GM12878 (cell line): ENCODE measurements at regions not wholly inside any gene's neighbourhood (a gene's known extent, or its start where the extent isn't known, plus 50 kb on each side); places are given as distances from the start of the nearest gene placed in this dataset.

Source experiments
- ATAC-seq: fragments of 200-7000 bp; cut with Tn5 transposase; 3 replicates; pipeline ENCODE4 v1.9.1; 2020; ENCODE audit warnings: mild to moderate bottlenecking, moderate library complexity
- BruUV-seq: library from RNA; stranded (reverse); fragments of 400-500 nt; replicated peaks from 2 replicates; lab custom pipeline; 2021; lab: Mats Ljungman, UMichigan
- CTCF ChIA-PET: fragments of 300-600 bp; sonication (Branson Sonifier 250); formaldehyde crosslinking; extraction: SDS; loops from one replicate; lab custom pipeline; 2021; ENCODE audit warnings: inconsistent platforms; lab: Yijun Ruan, JAX
- POLR2A ChIA-PET: fragments of 350-600 bp; formaldehyde crosslinking; extraction: SDS; loops from one replicate; lab custom pipeline; 2021; ENCODE audit warnings: inconsistent platforms; lab: Charles Lee
- RAD21 ChIA-PET: fragments of 300-600 bp; sonication (Branson Sonifier 250); formaldehyde crosslinking; loops from one replicate; lab custom pipeline; 2023; ENCODE audit warnings: antibody characterized with exemption; ENCODE audit not compliant: unreplicated experiment; lab: Charles Lee
- SMC1A ChIA-PET: fragments of 300-600 bp; sonication (Branson Sonifier 250); formaldehyde crosslinking; loops from one replicate; lab custom pipeline; 2023; ENCODE audit not compliant: unreplicated experiment, uncharacterized antibody; lab: Charles Lee
- DNase-seq: peaks from one replicate; pipeline ENCODE4 v3.0.0-alpha.2; 2011; ENCODE audit warnings: low read depth, low spot score
- FAIRE-seq: peaks from 3 replicates; lab custom pipeline; 2011; peaks lifted over from hg19 to GRCh38; lab: Jason Lieb, UNC
- H2AFZ ChIP-seq: 2 replicates; pipeline ENCODE4 v1.6.0; 2011; ENCODE audit warnings: low read depth, low read length, control low read depth; ENCODE audit not compliant: control insufficient read depth
- H3K27ac ChIP-seq: 2 replicates; pipeline ENCODE4 v1.5.1; 2011; ENCODE audit warnings: control low read depth; ENCODE audit not compliant: control insufficient read depth, insufficient read depth
- H3K27me3 ChIP-seq, 2 experiments: replicated peaks in 1 of 2; 2 replicates each; pipeline versions ENCODE4 v1.6.0 to v1.6.1; 2011; ENCODE audit warnings: low read length in 1 of 2; ENCODE audit not compliant: control insufficient read depth in 2 of 2, insufficient read depth in 2 of 2
- H3K36me3 ChIP-seq, 2 experiments: 2 replicates each; pipeline ENCODE4 v1.5.1; 2011; ENCODE audit warnings: low read length in 1 of 2; ENCODE audit not compliant: control insufficient read depth in 2 of 2, insufficient read depth in 2 of 2
- H3K4me1 ChIP-seq: 2 replicates; pipeline ENCODE4 v1.6.1; 2011; ENCODE audit warnings: mild to moderate bottlenecking, low read length, moderate library complexity, mixed read lengths; ENCODE audit not compliant: control insufficient read depth, insufficient read depth
- H3K4me2 ChIP-seq: 2 replicates; pipeline ENCODE4 v1.6.0; 2011; ENCODE audit warnings: control low read depth; ENCODE audit not compliant: control insufficient read depth, insufficient read depth
- H3K4me3 ChIP-seq: fragments of 200-600 bp; sonication (generic); 2 replicates; pipeline ENCODE4 v1.5.1; 2016
- H3K79me2 ChIP-seq: 2 replicates; pipeline ENCODE4 v1.6.0; 2011; ENCODE audit warnings: low read length; ENCODE audit not compliant: control insufficient read depth, insufficient read depth
- H3K9ac ChIP-seq: 2 replicates; pipeline ENCODE4 v1.8.0; 2011; ENCODE audit warnings: low read length, control low read depth, mixed read lengths; ENCODE audit not compliant: control insufficient read depth, insufficient read depth
- H3K9me3 ChIP-seq: replicated peaks from 3 replicates; pipeline ENCODE4 v1.5.1; 2011; ENCODE audit warnings: mild to moderate bottlenecking, low read length; ENCODE audit not compliant: control insufficient read depth, insufficient read depth
- H4K20me1 ChIP-seq: 2 replicates; pipeline ENCODE4 v1.6.0; 2011; ENCODE audit not compliant: control insufficient read depth, insufficient read depth
- ATF7 ChIP-seq: fragments of 450-650 bp; IDR thresholded peaks from 2 replicates; pipeline ENCODE4 v1.6.1; 2016; ENCODE audit warnings: low read depth, mild to moderate bottlenecking
- BHLHE40 ChIP-seq, 2 experiments: fragments of 450-650 bp in 1 of 2; IDR thresholded peaks; 2 replicates each; pipeline ENCODE4 v1.6.1; 2011 to 2017; ENCODE audit warnings: low read depth in 2 of 2, borderline replicate concordance in 1 of 2, improper control_type of control experiment in 1 of 2, low read length in 1 of 2, mild to moderate bottlenecking in 1 of 2
- CBX3 ChIP-seq: fragments of 200-600 bp; sonication (generic); IDR thresholded peaks from 2 replicates; pipeline ENCODE4 v1.6.1; 2016; ENCODE audit warnings: low read depth, borderline replicate concordance
- CBX5 ChIP-seq: sonication (generic); IDR thresholded peaks from 2 replicates; pipeline ENCODE4 v1.6.1; 2016; ENCODE audit warnings: low read depth, moderate library complexity, mild to moderate bottlenecking, inconsistent platforms
- DPF2 ChIP-seq: fragments of 450-650 bp; IDR thresholded peaks from 2 replicates; pipeline ENCODE4 v1.6.1; 2017; ENCODE audit warnings: mild to moderate bottlenecking
- HDAC6 ChIP-seq: fragments of 200-600 bp; sonication (generic); IDR thresholded peaks from one replicate; pipeline ENCODE4 v1.8.0; 2017; ENCODE audit warnings: antibody characterized with exemption; ENCODE audit not compliant: unreplicated experiment
- IRF5 ChIP-seq: fragments of 450-650 bp; IDR thresholded peaks from 2 replicates; pipeline ENCODE4 v1.6.1; 2017; ENCODE audit warnings: borderline replicate concordance
- KAT2A ChIP-seq: conservative IDR thresholded peaks from 2 replicates; pipeline ENCODE4 v1.6.1; 2011; ENCODE audit warnings: low read depth, low read length; ENCODE audit not compliant: control insufficient read depth
- MXI1 ChIP-seq: fragments of 150-350 bp; IDR thresholded peaks from 2 replicates; pipeline ENCODE4 v1.6.1; 2011; ENCODE audit warnings: low read depth, mild to moderate bottlenecking, inconsistent platforms, low read length, improper control_type of control experiment
- NFIC ChIP-seq: IDR thresholded peaks from 2 replicates; pipeline ENCODE4 v1.6.1; 2012; ENCODE audit warnings: low read depth, mild to moderate bottlenecking, inconsistent platforms, low read length, moderate library complexity
- NKRF ChIP-seq: fragments of 450-650 bp; conservative IDR thresholded peaks from 2 replicates; pipeline ENCODE4 v1.6.1; 2017; ENCODE audit warnings: mild to moderate bottlenecking, moderate library complexity
- RELA ChIP-seq: fragments of 450-650 bp; IDR thresholded peaks from 2 replicates; pipeline ENCODE4 v1.8.0; 2014; ENCODE audit warnings: borderline replicate concordance; ENCODE audit not compliant: partially characterized antibody
- SMAD1 ChIP-seq: fragments of 450-650 bp; IDR thresholded peaks from 2 replicates; pipeline ENCODE4 v1.6.1; 2018; ENCODE audit warnings: mild to moderate bottlenecking, low read depth; ENCODE audit not compliant: partially characterized antibody
- SREBF2 ChIP-seq: IDR thresholded peaks from 2 replicates; pipeline ENCODE4 v1.6.1; 2012; ENCODE audit warnings: mild to moderate bottlenecking, low read length
- WGBS: methylation state at CpG from one replicate; pipeline ENCODE4 v1.1.6; 2016; ENCODE audit warnings: low lambda C conversion rate; ENCODE audit not compliant: insufficient replicate concordance, insufficient coverage; ENCODE audit errors: missing lambda C conversion rate; 5-methylcytosine and 5-hydroxymethylcytosine counted together
- in situ Hi-C: fragments of 300-500 bp; cut with MboI; formaldehyde crosslinking; loops from 9 replicates; pipeline ENCODE4 v1.14.3; 2018; ENCODE audit warnings: mixed read lengths
- intact Hi-C: fragments of 100-400 bp; cut with micrococcal nuclease; formaldehyde crosslinking; loops from one replicate; pipeline ENCODE4 v1.14.2; 2022; ENCODE audit not compliant: unreplicated experiment
- TF ChIP-seq, protein P1 (sequence below): fragments of 450-650 bp; IDR thresholded peaks from 2 replicates; pipeline ENCODE4 v1.6.1; 2017; ENCODE audit warnings: mild to moderate bottlenecking, moderate library complexity
- TF ChIP-seq, protein P2 (sequence below): IDR thresholded peaks from 2 replicates; pipeline ENCODE4 v1.6.1; 2011; ENCODE audit warnings: borderline replicate concordance, low read depth, mild to moderate bottlenecking, moderate library complexity, low read length; ENCODE audit not compliant: insufficient read depth, poor library complexity, severe bottlenecking

GRCh38 chr5:28574606-28575005, 1536.2 kb upstream of the CDH9 start (continued):
- TF ChIP-seq IRF5, result no peak
- no peak for TF ChIP-seq CBX3
- no peak for TF ChIP-seq RELA
- no peak for TF ChIP-seq CBX5
- TF ChIP-seq SMAD1, result no peak
- TF ChIP-seq ATF7, result no peak
- no peak for TF ChIP-seq DPF2
- TF ChIP-seq NKRF, result no peak

DNA sequence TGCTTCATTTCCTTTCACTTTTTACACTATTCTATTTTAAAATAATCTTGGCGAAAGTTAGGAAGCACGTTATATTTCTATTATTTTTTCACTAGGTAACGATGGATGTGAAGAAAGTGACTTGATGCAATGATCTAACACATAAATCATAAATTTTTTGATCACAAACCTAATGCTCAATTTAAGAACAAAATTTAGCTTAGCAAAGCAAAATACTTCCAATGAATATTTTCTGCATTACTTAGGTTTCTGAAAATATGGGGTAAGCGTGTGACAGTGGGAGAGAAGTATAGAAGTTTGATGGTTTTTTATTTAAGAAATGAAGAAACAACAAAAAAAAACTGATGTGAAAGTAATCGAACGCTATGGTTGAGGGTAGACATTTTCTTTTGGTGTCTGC, 1528.7 kb upstream of the CDH9 start:
- ChIA-PET RAD21 (no interaction called here), CTCF (interaction anchor here (1.0 to 1.6 kb wide), 4 partner anchors 8 to 92 kb away, joined by 3 to 4 read pairs (median 4); no protein-coding TSS in a partner anchor), SMC1A (interaction anchor here (1.4 kb wide), 1 partner anchor 19 kb away, joined by 4 read pairs; no protein-coding TSS in a partner anchor), POLR2A (no interaction called here)
- 22% methylated on average over 6 of the region's 6 CpGs for WGBS
- BruUV-seq, result no TSS peak
- H4K20me1 ChIP-seq, result no peaks in the 10 kb centered on the region
- no peak overlapping the region for H3K27ac ChIP-seq
- no peaks in the 10 kb centered on the region for H3K27me3 ChIP-seq
- no peaks in the 10 kb centered on the region for H3K9me3 ChIP-seq
- no peak overlapping the region for H3K9ac ChIP-seq
- H2AFZ ChIP-seq, result no peak overlapping the region
- FAIRE-seq, result no peak
- H3K79me2 ChIP-seq, result no peaks in the 10 kb centered on the region
- H3K4me1 ChIP-seq, result no peaks in the 10 kb centered on the region
- DNase-seq, result no peak
- no peak for ATAC-seq
- intact Hi-C loops, result no loop called here
- H3K36me3 ChIP-seq, result no peaks in the 10 kb centered on the region
- no peak overlapping the region for H3K4me2 ChIP-seq
- no peak overlapping the region for H3K4me3 ChIP-seq
- in situ Hi-C loops, result no loop called here
- TF ChIP-seq MXI1 (no peak), HDAC6 (no peak), SREBF2 (no peak), BHLHE40 (IDR thresholded peaks at IDR 0.05; ENCODE audit: borderline replicate concordance in 1 of 2, low read depth in 2 of 2, low read length in 1 of 2) (no peak), KAT2A (no peak), NFIC (no peak)
- TF ChIP-seq, protein P1, sequence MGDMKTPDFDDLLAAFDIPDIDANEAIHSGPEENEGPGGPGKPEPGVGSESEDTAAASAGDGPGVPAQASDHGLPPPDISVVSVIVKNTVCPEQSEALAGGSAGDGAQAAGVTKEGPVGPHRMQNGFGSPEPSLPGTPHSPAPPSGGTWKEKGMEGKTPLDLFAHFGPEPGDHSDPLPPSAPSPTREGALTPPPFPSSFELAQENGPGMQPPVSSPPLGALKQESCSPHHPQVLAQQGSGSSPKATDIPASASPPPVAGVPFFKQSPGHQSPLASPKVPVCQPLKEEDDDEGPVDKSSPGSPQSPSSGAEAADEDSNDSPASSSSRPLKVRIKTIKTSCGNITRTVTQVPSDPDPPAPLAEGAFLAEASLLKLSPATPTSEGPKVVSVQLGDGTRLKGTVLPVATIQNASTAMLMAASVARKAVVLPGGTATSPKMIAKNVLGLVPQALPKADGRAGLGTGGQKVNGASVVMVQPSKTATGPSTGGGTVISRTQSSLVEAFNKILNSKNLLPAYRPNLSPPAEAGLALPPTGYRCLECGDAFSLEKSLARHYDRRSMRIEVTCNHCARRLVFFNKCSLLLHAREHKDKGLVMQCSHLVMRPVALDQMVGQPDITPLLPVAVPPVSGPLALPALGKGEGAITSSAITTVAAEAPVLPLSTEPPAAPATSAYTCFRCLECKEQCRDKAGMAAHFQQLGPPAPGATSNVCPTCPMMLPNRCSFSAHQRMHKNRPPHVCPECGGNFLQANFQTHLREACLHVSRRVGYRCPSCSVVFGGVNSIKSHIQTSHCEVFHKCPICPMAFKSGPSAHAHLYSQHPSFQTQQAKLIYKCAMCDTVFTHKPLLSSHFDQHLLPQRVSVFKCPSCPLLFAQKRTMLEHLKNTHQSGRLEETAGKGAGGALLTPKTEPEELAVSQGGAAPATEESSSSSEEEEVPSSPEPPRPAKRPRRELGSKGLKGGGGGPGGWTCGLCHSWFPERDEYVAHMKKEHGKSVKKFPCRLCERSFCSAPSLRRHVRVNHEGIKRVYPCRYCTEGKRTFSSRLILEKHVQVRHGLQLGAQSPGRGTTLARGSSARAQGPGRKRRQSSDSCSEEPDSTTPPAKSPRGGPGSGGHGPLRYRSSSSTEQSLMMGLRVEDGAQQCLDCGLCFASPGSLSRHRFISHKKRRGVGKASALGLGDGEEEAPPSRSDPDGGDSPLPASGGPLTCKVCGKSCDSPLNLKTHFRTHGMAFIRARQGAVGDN, result no peak
- TF ChIP-seq, protein P2, sequence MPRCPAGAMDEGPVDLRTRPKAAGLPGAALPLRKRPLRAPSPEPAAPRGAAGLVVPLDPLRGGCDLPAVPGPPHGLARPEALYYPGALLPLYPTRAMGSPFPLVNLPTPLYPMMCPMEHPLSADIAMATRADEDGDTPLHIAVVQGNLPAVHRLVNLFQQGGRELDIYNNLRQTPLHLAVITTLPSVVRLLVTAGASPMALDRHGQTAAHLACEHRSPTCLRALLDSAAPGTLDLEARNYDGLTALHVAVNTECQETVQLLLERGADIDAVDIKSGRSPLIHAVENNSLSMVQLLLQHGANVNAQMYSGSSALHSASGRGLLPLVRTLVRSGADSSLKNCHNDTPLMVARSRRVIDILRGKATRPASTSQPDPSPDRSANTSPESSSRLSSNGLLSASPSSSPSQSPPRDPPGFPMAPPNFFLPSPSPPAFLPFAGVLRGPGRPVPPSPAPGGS, result no peak
